ENCODE measurements at regions not wholly inside any gene's neighbourhood (a gene's known extent, or its start where the extent isn't known, plus 50 kb on each side); places are given as distances from the start of the nearest gene placed in this dataset.

DNA sequence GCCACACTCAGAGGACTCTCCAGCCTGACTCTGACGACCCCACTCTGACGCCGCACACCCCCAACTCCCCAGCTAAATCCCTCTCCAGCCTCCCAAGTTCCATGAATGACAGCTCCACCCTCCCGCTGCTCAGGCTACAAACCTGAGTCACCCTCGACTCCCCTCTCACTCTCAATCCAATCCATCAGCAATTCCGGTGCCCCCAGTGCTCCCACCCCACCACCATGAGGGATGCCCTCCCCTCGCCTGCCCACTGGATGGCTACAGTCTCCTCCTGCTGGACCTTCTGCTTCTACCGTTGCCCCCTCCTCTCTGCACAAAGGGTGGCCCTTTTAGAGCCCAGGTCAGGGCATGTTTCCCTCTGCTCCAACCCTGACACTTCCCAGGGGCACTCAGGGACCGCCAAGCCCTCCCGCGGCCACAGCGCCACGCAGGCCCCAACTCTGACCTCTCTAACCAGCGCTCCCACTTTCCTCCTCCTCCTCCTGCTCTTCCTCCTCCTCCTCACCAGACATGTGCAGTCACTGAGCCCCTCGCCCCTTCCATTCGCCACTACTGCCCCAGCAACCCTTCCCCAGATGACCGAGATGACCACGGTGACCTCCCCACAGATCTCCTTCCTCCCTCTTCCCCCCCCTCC, 69.5 kb upstream of the NUP50 start:
- POLR2A ChIA-PET = no interaction called here
- no peak overlapping the region for H3K4me3 Mint-ChIP-seq
- intact Hi-C loops (cut with micrococcal nuclease) = no loop called here
- no peak overlapping the region for H3K27ac Mint-ChIP-seq
- H3K27ac ChIP-seq (ENCODE audit: low read length in 2 of 2) = no peak overlapping the region
- peaks cover 29% of the 10 kb centered on the region for H3K27me3 Mint-ChIP-seq
- WGBS (ENCODE audit: insufficient coverage) = 83% methylated on average over 18 of the region's 18 CpGs
- ATAC-seq (ENCODE audit: low read depth) (no peak), DNase-seq (no peak)
- no peak overlapping the region for H2AFZ ChIP-seq (ENCODE audit: insufficient read depth, low read depth, low read length, poor library complexity, severe bottlenecking)
- CTCF ChIA-PET = interaction anchor here (1.1 kb wide), 1 partner anchor 12 kb away, joined by 3 read pairs; no protein-coding TSS in a partner anchor
- H3K36me3 ChIP-seq (replicated peaks in 1 of 2; ENCODE audit: control extremely low read depth in 1 of 2, control insufficient read depth in 1 of 2, extremely low read depth in 1 of 2, insufficient read depth in 2 of 2, low read length in 1 of 2) = no peaks in the 10 kb centered on the region
- TF ChIP-seq, protein P1, sequence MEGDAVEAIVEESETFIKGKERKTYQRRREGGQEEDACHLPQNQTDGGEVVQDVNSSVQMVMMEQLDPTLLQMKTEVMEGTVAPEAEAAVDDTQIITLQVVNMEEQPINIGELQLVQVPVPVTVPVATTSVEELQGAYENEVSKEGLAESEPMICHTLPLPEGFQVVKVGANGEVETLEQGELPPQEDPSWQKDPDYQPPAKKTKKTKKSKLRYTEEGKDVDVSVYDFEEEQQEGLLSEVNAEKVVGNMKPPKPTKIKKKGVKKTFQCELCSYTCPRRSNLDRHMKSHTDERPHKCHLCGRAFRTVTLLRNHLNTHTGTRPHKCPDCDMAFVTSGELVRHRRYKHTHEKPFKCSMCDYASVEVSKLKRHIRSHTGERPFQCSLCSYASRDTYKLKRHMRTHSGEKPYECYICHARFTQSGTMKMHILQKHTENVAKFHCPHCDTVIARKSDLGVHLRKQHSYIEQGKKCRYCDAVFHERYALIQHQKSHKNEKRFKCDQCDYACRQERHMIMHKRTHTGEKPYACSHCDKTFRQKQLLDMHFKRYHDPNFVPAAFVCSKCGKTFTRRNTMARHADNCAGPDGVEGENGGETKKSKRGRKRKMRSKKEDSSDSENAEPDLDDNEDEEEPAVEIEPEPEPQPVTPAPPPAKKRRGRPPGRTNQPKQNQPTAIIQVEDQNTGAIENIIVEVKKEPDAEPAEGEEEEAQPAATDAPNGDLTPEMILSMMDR (IDR thresholded peaks at IDR 0.05) = no peak
- no peak for TF ChIP-seq EZH2 (IDR thresholded peaks at IDR 0.05; ENCODE audit: borderline replicate concordance, insufficient read depth, low read depth, low read length, poor library complexity, severe bottlenecking)
- no peaks in the 10 kb centered on the region for H3K4me1 Mint-ChIP-seq
- H4K20me1 ChIP-seq (ENCODE audit: control insufficient read depth, insufficient read depth, low read length, poor library complexity, severe bottlenecking) = no peaks in the 10 kb centered on the region
- H3K4me1 ChIP-seq (ENCODE audit: control insufficient read depth in 2 of 2, insufficient read depth in 2 of 2, low read length in 2 of 2) = no peaks in the 10 kb centered on the region
- no peaks in the 10 kb centered on the region for H3K9me3 Mint-ChIP-seq (ENCODE audit: insufficient read depth)
- no peak overlapping the region for H3K4me2 ChIP-seq (replicated peaks; ENCODE audit: low read depth, low read length, poor library complexity, severe bottlenecking)
- no peaks in the 10 kb centered on the region for H3K79me2 ChIP-seq (ENCODE audit: control insufficient read depth, insufficient read depth, low read length)
- no peak overlapping the region for H3K9ac ChIP-seq (ENCODE audit: low read length)
- peaks cover 0 to 9% (median 1%) of the 10 kb centered on the region in 4 experiments for H3K27me3 ChIP-seq (replicated peaks in 1 of 4; ENCODE audit: control extremely low read depth in 1 of 4, control insufficient read depth in 3 of 4, insufficient read depth in 4 of 4, low read length in 3 of 4)
- H3K4me3 ChIP-seq (ENCODE audit: control extremely low read depth in 1 of 5, extremely low read depth in 1 of 5, insufficient read depth in 1 of 5, low read depth in 2 of 5, low read length in 4 of 5) = no peak overlapping the region
- H3K9me3 ChIP-seq (ENCODE audit: control extremely low read depth in 1 of 3, control insufficient read depth in 2 of 3, insufficient read depth in 1 of 3, low read length in 2 of 3) = peaks cover 0 to 19% (median 2%) of the 10 kb centered on the region in 3 donors

DNA sequence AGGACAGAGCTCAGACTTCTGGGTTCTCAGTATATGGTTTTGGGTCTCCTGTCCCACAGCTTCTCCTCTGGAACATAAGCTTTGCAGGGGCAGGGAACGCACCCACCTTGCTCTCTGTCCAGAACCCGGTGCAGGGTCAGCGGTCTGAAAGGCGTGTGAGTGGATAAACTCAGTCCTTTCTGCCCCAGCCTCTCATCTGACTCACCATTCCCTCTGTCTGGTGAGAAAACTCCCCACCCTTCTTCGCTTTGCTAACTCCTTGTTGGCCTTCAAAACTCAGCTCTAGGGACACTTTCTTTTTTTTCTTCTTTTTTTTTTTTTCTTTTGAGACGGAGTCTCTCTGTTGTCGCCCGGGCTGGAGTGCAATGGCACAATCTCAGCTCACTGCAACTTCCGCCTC, 68.9 kb upstream of the NUP50 start:
- 91% methylated on average over 5 of the region's 9 CpGs for WGBS (ENCODE audit: insufficient coverage)
- Histone ChIP-seq H3K79me2 (ENCODE audit: control insufficient read depth, insufficient read depth, low read length) (no peaks in the 10 kb centered on the region), H3K36me3 (replicated peaks in 1 of 2; ENCODE audit: control extremely low read depth in 1 of 2, control insufficient read depth in 1 of 2, extremely low read depth in 1 of 2, insufficient read depth in 2 of 2, low read length in 1 of 2) (no peaks in the 10 kb centered on the region), H2AFZ (ENCODE audit: insufficient read depth, low read depth, low read length, poor library complexity, severe bottlenecking) (no peak overlapping the region), H3K4me1 (ENCODE audit: control insufficient read depth in 2 of 2, insufficient read depth in 2 of 2, low read length in 2 of 2) (no peaks in the 10 kb centered on the region), H3K9ac (ENCODE audit: low read length) (no peak overlapping the region), H3K9me3 (ENCODE audit: control extremely low read depth in 1 of 3, control insufficient read depth in 2 of 3, insufficient read depth in 1 of 3, low read length in 2 of 3) (peaks cover 0 to 19% (median 2%) of the 10 kb centered on the region in 3 donors), H3K27ac (ENCODE audit: low read length in 2 of 2) (no peak overlapping the region), H3K4me2 (replicated peaks; ENCODE audit: low read depth, low read length, poor library complexity, severe bottlenecking) (no peak overlapping the region), H3K4me3 (ENCODE audit: control extremely low read depth in 1 of 5, extremely low read depth in 1 of 5, insufficient read depth in 1 of 5, low read depth in 2 of 5, low read length in 4 of 5) (no peak overlapping the region), H3K27me3 (replicated peaks in 1 of 4; ENCODE audit: control extremely low read depth in 1 of 4, control insufficient read depth in 3 of 4, insufficient read depth in 4 of 4, low read length in 3 of 4) (peaks cover 0 to 9% (median 3%) of the 10 kb centered on the region in 4 experiments), H4K20me1 (ENCODE audit: control insufficient read depth, insufficient read depth, low read length, poor library complexity, severe bottlenecking) (no peaks in the 10 kb centered on the region)
- DNase-seq (no peak), ATAC-seq (ENCODE audit: low read depth) (no peak)
- ChIA-PET POLR2A (no interaction called here), CTCF (interaction anchor here (1.1 to 1.6 kb wide), 2 partner anchors 13 to 27 kb away, joined by 3 to 4 read pairs; no protein-coding TSS in a partner anchor)
- no peaks in the 10 kb centered on the region for H3K4me1 Mint-ChIP-seq
- no peak overlapping the region for H3K27ac Mint-ChIP-seq
- intact Hi-C loops (cut with micrococcal nuclease) = no loop called here
- TF ChIP-seq EZH2 (IDR thresholded peaks at IDR 0.05; ENCODE audit: borderline replicate concordance, insufficient read depth, low read depth, low read length, poor library complexity, severe bottlenecking) = no peak
- H3K4me3 Mint-ChIP-seq = no peak overlapping the region
- H3K9me3 Mint-ChIP-seq (ENCODE audit: insufficient read depth) = no peaks in the 10 kb centered on the region
- H3K27me3 Mint-ChIP-seq = peaks cover 33% of the 10 kb centered on the region
